ENCODE measurements at regions not wholly inside any gene's neighbourhood (a gene's known extent, or its start where the extent isn't known, plus 50 kb on each side); places are given as distances from the start of the nearest gene placed in this dataset.
"Not testable (repeated sequence)": the region's sequence is repeated elsewhere in the genome, so short reads cannot be mapped to it uniquely, and the experiment has no call there.

DNA sequence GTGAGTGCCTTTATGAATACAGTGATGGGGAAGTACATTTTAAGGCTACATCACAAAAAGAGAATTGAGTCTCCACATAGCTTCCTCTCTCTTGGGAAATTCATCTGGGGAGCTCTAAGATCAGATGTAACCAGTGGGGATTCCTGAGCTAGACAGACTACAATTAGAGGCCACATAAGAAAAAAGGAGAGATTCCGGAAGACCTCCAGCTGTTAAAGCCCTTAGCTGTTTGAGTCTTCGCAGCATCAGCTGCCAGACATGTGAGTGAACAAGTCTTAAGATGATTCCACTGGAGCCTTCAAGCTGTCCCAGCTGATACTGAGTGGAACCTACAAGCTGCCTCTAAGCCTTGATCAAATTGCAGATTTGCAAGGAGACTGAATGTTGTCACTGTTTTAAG is 448.5 kb downstream of the NXPH1 start:
- H3K9me3 ChIP-seq (ENCODE audit: control insufficient read depth in 3 of 3, low read length in 3 of 3) = no peaks in the 10 kb centered on the region

DNA sequence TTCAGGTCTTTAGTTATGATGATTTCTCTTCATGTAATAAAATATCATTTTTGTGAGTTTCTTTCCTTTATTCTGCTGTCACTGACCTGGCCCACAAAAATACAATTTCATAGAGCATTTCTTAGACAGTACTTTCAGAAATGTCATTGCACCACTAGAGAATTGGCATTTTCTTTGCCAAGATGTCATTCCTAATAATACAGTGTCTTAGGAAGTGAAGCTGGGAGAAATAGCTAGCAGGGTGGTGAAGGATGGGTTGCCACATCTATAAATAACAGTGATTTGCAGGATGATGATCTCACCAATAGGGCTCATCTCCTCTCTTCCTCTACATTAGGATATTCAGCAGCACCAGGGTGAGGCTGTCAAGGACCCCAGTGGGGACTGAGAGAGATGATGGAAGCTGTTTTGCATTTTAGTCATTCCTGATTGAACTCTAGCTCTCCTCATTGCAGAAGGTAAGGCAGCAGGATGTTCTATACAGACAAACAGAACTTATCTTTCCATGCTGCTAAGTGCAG is 452.1 kb downstream of the NXPH1 start:
- H3K27me3 ChIP-seq (ENCODE audit: control insufficient read depth in 3 of 3, insufficient read depth in 3 of 3, low read length in 3 of 3) = no peaks in the 10 kb centered on the region
- no peak overlapping the region for H3K27ac ChIP-seq (ENCODE audit: low read depth, low read length)
- H3K36me3 ChIP-seq (ENCODE audit: control insufficient read depth in 3 of 3, insufficient read depth in 3 of 3, low read length in 3 of 3) = no peaks in the 10 kb centered on the region
- H3K4me3 ChIP-seq (ENCODE audit: low read length in 3 of 3) = no peak overlapping the region
- H3K9ac ChIP-seq (ENCODE audit: low read depth in 1 of 3, low read length in 3 of 3) = no peak overlapping the region
- H3K9me3 ChIP-seq (ENCODE audit: control insufficient read depth in 3 of 3, low read length in 3 of 3) = no peaks in the 10 kb centered on the region
- H3K4me1 ChIP-seq (ENCODE audit: control insufficient read depth in 3 of 3, insufficient read depth in 3 of 3, low read length in 3 of 3) = no peaks in the 10 kb centered on the region

More for the DNA sequence above, 448.5 kb downstream of the NXPH1 start:
- no peak overlapping the region for H3K9ac ChIP-seq (ENCODE audit: low read depth in 1 of 3, low read length in 3 of 3)
- no peaks in the 10 kb centered on the region for H3K4me1 ChIP-seq (ENCODE audit: control insufficient read depth in 3 of 3, insufficient read depth in 3 of 3, low read length in 3 of 3)
- H3K36me3 ChIP-seq (ENCODE audit: control insufficient read depth in 3 of 3, insufficient read depth in 3 of 3, low read length in 3 of 3) = no peaks in the 10 kb centered on the region
- no peaks in the 10 kb centered on the region for H3K27me3 ChIP-seq (ENCODE audit: control insufficient read depth in 3 of 3, insufficient read depth in 3 of 3, low read length in 3 of 3)
- no peak overlapping the region for H3K27ac ChIP-seq (ENCODE audit: low read depth, low read length)
- no peak overlapping the region for H3K4me3 ChIP-seq (ENCODE audit: low read length in 3 of 3)

DNA sequence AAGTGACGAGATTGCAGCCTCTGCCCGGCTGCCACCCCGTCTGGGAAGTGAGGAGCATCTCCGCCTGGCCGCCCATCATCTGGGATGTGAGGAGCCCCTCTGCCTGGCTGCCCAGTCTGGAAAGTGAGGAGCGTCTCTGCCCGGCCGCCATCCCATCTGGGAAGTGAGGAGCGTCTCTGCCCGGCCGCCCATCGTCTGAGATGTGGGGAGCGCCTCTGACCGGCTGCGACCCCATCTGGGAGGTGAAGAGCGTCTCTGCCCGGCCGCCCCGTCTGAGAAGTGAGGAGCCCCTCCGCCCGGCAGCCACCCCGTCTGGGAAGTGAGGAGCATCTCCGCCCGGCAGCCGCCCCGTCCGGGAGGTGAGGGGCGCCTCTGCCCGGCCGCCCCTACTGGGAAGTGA is 456.9 kb downstream of the NXPH1 start:
- H3K9ac ChIP-seq (ENCODE audit: low read depth in 1 of 3, low read length in 3 of 3); H3K27me3 ChIP-seq (ENCODE audit: control insufficient read depth in 3 of 3, insufficient read depth in 3 of 3, low read length in 3 of 3); H3K4me3 ChIP-seq (ENCODE audit: low read length in 3 of 3); H3K36me3 ChIP-seq (ENCODE audit: control insufficient read depth in 3 of 3, insufficient read depth in 3 of 3, low read length in 3 of 3); H3K9me3 ChIP-seq (ENCODE audit: control insufficient read depth in 3 of 3, low read length in 3 of 3); H3K4me1 ChIP-seq (ENCODE audit: control insufficient read depth in 3 of 3, insufficient read depth in 3 of 3, low read length in 3 of 3); H3K27ac ChIP-seq (ENCODE audit: low read depth, low read length): not testable (repeated sequence)

DNA sequence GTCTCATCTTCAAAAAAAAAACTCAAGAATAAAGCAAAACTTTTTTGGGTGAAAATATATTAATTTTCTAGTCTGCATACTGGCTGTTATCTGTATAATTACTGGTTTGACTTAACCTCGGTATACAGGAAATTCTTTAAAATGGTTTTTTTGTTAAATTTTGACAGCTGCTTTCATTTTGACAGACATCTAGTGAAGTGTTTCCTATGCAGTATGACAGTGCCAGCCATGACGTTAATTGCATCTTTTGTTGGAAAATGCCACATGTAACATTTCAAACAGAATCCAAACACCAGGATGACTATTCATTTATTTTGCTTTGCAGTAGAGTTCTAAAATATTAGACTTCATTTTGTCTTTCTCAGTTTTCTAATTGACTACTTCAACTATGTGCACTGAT is 460.4 kb downstream of the NXPH1 start:
- Histone ChIP-seq H3K9me3 (ENCODE audit: control insufficient read depth in 3 of 3, low read length in 3 of 3) (no peaks in the 10 kb centered on the region), H3K27ac (ENCODE audit: low read depth, low read length) (no peak overlapping the region), H3K4me1 (ENCODE audit: control insufficient read depth in 3 of 3, insufficient read depth in 3 of 3, low read length in 3 of 3) (no peaks in the 10 kb centered on the region), H3K9ac (ENCODE audit: low read depth in 1 of 3, low read length in 3 of 3) (no peak overlapping the region), H3K36me3 (ENCODE audit: control insufficient read depth in 3 of 3, insufficient read depth in 3 of 3, low read length in 3 of 3) (no peaks in the 10 kb centered on the region), H3K4me3 (ENCODE audit: low read length in 3 of 3) (no peak overlapping the region), H3K27me3 (ENCODE audit: control insufficient read depth in 3 of 3, insufficient read depth in 3 of 3, low read length in 3 of 3) (no peaks in the 10 kb centered on the region)

DNA sequence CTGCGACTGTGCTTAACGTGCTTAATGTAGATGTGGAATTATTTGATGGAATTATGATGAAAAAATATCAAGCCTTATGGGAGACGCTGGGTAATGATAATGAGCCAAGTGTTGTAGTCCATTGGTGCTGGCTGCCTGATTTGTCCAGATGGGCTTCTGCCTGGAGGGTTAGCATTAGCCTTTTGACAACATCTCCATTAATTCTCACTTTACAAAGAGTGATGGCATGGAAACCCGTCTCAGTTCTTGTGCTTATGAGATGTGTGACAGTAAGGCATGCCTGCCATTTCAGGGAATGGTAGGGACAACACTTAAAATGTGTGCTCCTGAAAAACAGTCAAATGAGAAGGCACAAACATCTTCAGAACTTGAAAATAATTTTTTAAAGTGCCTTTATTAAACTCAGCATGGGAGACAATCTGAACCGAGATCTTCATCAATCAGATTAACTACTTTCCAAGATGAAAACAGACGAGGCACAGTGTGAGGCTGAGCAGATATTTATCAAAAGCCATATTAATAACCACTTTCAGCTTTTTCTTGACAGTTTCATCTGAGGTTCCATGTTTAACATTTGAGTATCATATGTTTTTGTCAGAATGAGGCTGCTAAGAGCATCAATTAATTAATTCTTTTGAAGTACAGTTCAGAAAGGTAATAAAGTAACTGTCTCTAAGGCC is 473.1 kb downstream of the NXPH1 start:
- Histone ChIP-seq H3K36me3 (ENCODE audit: control insufficient read depth in 3 of 3, insufficient read depth in 3 of 3, low read length in 3 of 3) (no peaks in the 10 kb centered on the region), H3K9me3 (ENCODE audit: control insufficient read depth in 3 of 3, low read length in 3 of 3) (no peaks in the 10 kb centered on the region), H3K27me3 (ENCODE audit: control insufficient read depth in 3 of 3, insufficient read depth in 3 of 3, low read length in 3 of 3) (no peaks in the 10 kb centered on the region), H3K4me1 (ENCODE audit: control insufficient read depth in 3 of 3, insufficient read depth in 3 of 3, low read length in 3 of 3) (no peaks in the 10 kb centered on the region), H3K27ac (ENCODE audit: low read depth, low read length) (no peak overlapping the region), H3K4me3 (ENCODE audit: low read length in 3 of 3) (no peak overlapping the region), H3K9ac (ENCODE audit: low read depth in 1 of 3, low read length in 3 of 3) (no peak overlapping the region)

DNA sequence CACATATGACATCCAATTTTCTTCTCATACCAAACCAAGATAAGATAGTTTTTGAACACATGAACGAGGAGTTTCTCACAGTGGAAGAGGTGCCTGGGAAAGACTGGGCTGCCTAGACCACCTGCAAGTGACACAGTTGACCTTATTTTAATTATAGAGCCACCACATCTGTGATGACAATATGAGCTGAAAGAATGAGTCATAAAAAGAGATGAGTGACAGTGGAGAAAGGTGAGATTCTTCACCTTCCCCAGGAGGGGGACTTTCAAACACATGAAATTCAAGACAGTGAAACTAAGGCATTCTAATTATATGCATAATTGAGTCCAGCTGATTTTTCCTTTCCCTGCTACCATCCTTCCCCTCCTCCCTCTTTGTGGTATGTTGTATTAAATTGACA is 475.5 kb downstream of the NXPH1 start:
- Histone ChIP-seq H3K4me3 (ENCODE audit: low read length in 3 of 3) (no peak overlapping the region), H3K9ac (ENCODE audit: low read depth in 1 of 3, low read length in 3 of 3) (no peak overlapping the region), H3K4me1 (ENCODE audit: control insufficient read depth in 3 of 3, insufficient read depth in 3 of 3, low read length in 3 of 3) (no peaks in the 10 kb centered on the region), H3K27ac (ENCODE audit: low read depth, low read length) (no peak overlapping the region), H3K9me3 (ENCODE audit: control insufficient read depth in 3 of 3, low read length in 3 of 3) (no peaks in the 10 kb centered on the region), H3K36me3 (ENCODE audit: control insufficient read depth in 3 of 3, insufficient read depth in 3 of 3, low read length in 3 of 3) (no peaks in the 10 kb centered on the region), H3K27me3 (ENCODE audit: control insufficient read depth in 3 of 3, insufficient read depth in 3 of 3, low read length in 3 of 3) (no peaks in the 10 kb centered on the region)

DNA sequence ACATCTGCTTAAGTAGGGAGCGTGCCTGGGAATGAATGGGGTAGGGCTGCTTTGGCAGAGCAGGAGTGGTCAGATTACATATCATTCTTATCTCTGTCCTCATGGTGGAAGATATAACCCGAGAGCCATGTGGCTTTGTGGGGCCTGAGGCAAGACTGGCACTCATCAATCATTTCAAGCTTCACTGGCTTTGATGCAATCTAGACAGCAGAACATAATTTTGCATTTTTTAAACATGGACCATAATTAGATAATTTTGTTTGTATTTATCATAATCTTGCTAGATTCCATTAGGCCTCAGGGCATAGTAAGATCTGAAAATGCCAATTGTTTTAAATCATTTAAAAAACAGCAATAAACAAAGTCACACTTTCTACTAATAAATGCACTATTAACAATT is 480.3 kb downstream of the NXPH1 start:
- Histone ChIP-seq H3K36me3 (ENCODE audit: control insufficient read depth in 3 of 3, insufficient read depth in 3 of 3, low read length in 3 of 3) (no peaks in the 10 kb centered on the region), H3K9me3 (ENCODE audit: control insufficient read depth in 3 of 3, low read length in 3 of 3) (no peaks in the 10 kb centered on the region), H3K27me3 (ENCODE audit: control insufficient read depth in 3 of 3, insufficient read depth in 3 of 3, low read length in 3 of 3) (no peaks in the 10 kb centered on the region), H3K27ac (ENCODE audit: low read depth, low read length) (no peak overlapping the region), H3K4me3 (ENCODE audit: low read length in 3 of 3) (no peak overlapping the region), H3K9ac (ENCODE audit: low read depth in 1 of 3, low read length in 3 of 3) (no peak overlapping the region), H3K4me1 (ENCODE audit: control insufficient read depth in 3 of 3, insufficient read depth in 3 of 3, low read length in 3 of 3) (no peaks in the 10 kb centered on the region)

DNA sequence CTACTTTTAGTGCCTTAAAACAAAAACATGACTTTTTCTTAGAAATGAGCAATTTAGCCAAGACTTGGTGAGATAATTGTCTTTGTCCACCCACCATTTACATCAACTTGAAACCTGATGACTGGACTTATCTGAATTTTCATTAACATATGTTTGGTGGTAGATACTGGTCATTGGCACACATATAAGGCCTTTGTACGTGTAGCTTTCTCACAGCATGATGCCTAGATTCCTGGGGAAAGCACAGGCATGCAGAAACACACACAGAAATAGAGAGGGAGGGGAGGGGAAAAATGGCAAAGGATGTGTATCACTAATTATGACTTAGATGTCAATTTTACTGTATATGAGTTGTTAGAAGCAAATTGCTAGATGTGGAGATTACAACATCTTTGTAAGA is 488.4 kb downstream of the NXPH1 start:
- Histone ChIP-seq H3K9ac (ENCODE audit: low read depth in 1 of 3, low read length in 3 of 3) (no peak overlapping the region), H3K36me3 (ENCODE audit: control insufficient read depth in 3 of 3, insufficient read depth in 3 of 3, low read length in 3 of 3) (no peaks in the 10 kb centered on the region), H3K9me3 (ENCODE audit: control insufficient read depth in 3 of 3, low read length in 3 of 3) (no peaks in the 10 kb centered on the region), H3K4me3 (ENCODE audit: low read length in 3 of 3) (no peak overlapping the region), H3K27me3 (ENCODE audit: control insufficient read depth in 3 of 3, insufficient read depth in 3 of 3, low read length in 3 of 3) (no peaks in the 10 kb centered on the region), H3K4me1 (ENCODE audit: control insufficient read depth in 3 of 3, insufficient read depth in 3 of 3, low read length in 3 of 3) (no peaks in the 10 kb centered on the region), H3K27ac (ENCODE audit: low read depth, low read length) (no peak overlapping the region)

DNA sequence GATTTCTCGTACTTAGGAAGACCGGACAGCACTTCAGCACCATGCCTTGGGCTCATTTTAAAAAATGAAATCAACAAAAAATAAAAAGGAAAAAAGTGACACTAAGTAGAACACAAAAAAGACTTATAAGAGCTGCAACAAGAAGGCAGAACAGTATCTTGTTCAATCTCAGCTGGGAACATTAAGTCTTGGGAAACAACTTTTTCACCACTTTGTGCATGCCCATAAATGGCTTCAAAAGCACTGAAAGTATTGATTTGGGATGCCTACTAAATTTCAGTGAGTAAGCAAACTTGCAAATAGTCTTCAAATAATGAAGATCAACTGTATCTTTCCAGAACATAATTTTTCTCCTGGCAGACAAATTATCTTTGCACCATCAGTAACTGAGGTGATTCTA is 489.3 kb downstream of the NXPH1 start:
- H3K36me3 ChIP-seq (ENCODE audit: control insufficient read depth in 3 of 3, insufficient read depth in 3 of 3, low read length in 3 of 3) = no peaks in the 10 kb centered on the region
- H3K27me3 ChIP-seq (ENCODE audit: control insufficient read depth in 3 of 3, insufficient read depth in 3 of 3, low read length in 3 of 3) = no peaks in the 10 kb centered on the region
- no peak overlapping the region for H3K9ac ChIP-seq (ENCODE audit: low read depth in 1 of 3, low read length in 3 of 3)
- no peak overlapping the region for H3K27ac ChIP-seq (ENCODE audit: low read depth, low read length)
- no peaks in the 10 kb centered on the region for H3K4me1 ChIP-seq (ENCODE audit: control insufficient read depth in 3 of 3, insufficient read depth in 3 of 3, low read length in 3 of 3)
- H3K4me3 ChIP-seq (ENCODE audit: low read length in 3 of 3) = no peak overlapping the region
- H3K9me3 ChIP-seq (ENCODE audit: control insufficient read depth in 3 of 3, low read length in 3 of 3) = no peaks in the 10 kb centered on the region

DNA sequence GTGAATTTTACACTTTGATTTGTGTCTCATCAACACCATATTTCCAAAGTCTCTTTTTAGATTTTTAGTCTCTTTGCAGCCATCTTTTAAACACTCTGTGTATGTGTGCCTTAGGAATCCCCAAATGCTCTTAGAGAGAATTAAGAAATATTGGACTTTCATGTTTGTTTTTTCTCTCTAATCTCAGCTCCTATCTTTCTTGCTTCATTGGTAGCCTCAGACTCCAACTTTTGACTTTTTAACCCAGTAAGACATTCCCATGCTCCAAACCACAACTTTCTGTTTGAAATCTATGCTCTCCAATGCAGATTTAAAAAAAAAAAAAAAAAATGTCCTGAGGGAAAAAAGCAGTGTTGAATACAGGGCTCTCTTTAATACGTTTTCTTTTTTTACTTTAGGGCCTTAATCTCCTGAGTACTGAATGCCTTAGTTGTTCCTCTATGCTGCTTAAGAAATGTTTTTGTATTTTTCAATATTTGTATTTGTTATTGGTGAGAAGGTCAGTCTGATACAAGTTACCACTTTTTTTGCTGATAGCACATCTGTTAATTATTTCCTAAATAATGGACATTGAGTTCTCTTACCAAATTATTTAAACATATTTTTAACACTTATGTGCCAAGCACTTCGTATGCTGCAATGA is 489.9 kb downstream of the NXPH1 start:
- Histone ChIP-seq H3K4me1 (ENCODE audit: control insufficient read depth in 3 of 3, insufficient read depth in 3 of 3, low read length in 3 of 3) (no peaks in the 10 kb centered on the region), H3K36me3 (ENCODE audit: control insufficient read depth in 3 of 3, insufficient read depth in 3 of 3, low read length in 3 of 3) (no peaks in the 10 kb centered on the region), H3K27me3 (ENCODE audit: control insufficient read depth in 3 of 3, insufficient read depth in 3 of 3, low read length in 3 of 3) (no peaks in the 10 kb centered on the region), H3K9ac (ENCODE audit: low read depth in 1 of 3, low read length in 3 of 3) (no peak overlapping the region), H3K27ac (ENCODE audit: low read depth, low read length) (no peak overlapping the region), H3K9me3 (ENCODE audit: control insufficient read depth in 3 of 3, low read length in 3 of 3) (no peaks in the 10 kb centered on the region), H3K4me3 (ENCODE audit: low read length in 3 of 3) (no peak overlapping the region)

Measured in skeletal muscle tissue (tissue), 3 donors.